ENCODE measurements at regions not wholly inside any gene's neighbourhood (a gene's known extent, or its start where the extent isn't known, plus 50 kb on each side); places are given as distances from the start of the nearest gene placed in this dataset.
"Not testable (repeated sequence)": the region's sequence is repeated elsewhere in the genome, so short reads cannot be mapped to it uniquely, and the experiment has no call there.

DNA sequence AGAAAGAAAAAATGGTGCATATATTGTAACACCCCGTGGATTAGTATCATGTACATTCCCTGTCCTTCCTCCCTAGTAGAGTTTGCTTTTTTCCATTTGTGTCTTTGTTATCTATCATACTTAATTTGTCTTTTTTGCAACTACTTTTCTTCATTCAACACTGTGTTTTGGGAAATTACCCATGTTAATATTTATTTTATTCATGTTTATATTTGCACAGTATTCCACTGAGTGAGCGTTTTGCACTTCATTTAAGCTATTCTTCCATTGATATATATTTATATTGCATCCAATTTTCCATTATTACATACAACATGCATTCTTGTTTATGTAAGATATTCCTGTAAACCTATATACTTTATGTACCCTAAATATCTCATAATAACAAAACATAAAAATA is 57.6 kb upstream of the FAM171A1 start:
- no peak for FAIRE-seq
- TF ChIP-seq, protein P1, sequence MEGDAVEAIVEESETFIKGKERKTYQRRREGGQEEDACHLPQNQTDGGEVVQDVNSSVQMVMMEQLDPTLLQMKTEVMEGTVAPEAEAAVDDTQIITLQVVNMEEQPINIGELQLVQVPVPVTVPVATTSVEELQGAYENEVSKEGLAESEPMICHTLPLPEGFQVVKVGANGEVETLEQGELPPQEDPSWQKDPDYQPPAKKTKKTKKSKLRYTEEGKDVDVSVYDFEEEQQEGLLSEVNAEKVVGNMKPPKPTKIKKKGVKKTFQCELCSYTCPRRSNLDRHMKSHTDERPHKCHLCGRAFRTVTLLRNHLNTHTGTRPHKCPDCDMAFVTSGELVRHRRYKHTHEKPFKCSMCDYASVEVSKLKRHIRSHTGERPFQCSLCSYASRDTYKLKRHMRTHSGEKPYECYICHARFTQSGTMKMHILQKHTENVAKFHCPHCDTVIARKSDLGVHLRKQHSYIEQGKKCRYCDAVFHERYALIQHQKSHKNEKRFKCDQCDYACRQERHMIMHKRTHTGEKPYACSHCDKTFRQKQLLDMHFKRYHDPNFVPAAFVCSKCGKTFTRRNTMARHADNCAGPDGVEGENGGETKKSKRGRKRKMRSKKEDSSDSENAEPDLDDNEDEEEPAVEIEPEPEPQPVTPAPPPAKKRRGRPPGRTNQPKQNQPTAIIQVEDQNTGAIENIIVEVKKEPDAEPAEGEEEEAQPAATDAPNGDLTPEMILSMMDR (IDR thresholded peaks at IDR 0.05; ENCODE audit: insufficient read depth, low read length, severe bottlenecking), result no peak
- no peak overlapping the region for H3K4me3 ChIP-seq (ENCODE audit: low read depth, low read length)

DNA sequence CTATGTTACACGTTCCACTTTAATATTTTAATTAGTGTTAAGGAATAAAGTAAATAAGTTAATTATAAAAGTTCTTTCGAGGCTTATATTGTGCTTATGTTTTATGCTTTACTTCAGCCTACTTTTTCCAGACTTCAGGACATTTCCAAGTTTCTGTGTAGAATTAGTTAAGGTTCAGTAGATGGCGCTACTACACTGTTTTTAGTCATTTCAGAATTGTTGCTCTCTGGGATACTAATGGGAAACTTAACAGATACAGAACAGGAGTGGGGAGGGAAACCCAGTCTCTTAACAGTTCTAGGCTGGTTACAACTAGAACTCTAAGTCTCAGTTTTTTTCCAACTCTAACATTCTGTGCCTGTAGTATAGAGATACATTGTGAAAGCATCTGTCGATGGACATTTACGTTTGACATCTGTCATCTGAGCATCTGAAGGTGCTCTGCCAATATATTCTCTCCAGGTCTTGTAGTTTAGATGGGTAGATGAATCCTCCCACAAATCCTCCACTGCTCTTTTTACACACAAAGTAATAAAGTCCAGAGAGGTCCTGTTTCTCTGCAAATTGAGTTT is 56.8 kb upstream of the FAM171A1 start:
- Histone ChIP-seq H3K4me3 (ENCODE audit: low read depth, low read length) (no peak overlapping the region), H3K36me3 (ENCODE audit: control insufficient read depth, insufficient read depth, low read length) (no peaks in the 10 kb centered on the region), H3K27me3 (ENCODE audit: control insufficient read depth, insufficient read depth, low read length) (no peaks in the 10 kb centered on the region)
- DNase-seq (ENCODE audit: low read depth) (peak; percentile 31), FAIRE-seq (no peak)
- TF ChIP-seq, protein P1 (IDR thresholded peaks at IDR 0.05; ENCODE audit: insufficient read depth, low read length, severe bottlenecking), result peak; percentile 41

More for the DNA sequence above, 57.6 kb upstream of the FAM171A1 start:
- no peaks in the 10 kb centered on the region for H3K27me3 ChIP-seq (ENCODE audit: control insufficient read depth, insufficient read depth, low read length)
- DNase-seq (ENCODE audit: low read depth), result no peak
- no peaks in the 10 kb centered on the region for H3K36me3 ChIP-seq (ENCODE audit: control insufficient read depth, insufficient read depth, low read length)

DNA sequence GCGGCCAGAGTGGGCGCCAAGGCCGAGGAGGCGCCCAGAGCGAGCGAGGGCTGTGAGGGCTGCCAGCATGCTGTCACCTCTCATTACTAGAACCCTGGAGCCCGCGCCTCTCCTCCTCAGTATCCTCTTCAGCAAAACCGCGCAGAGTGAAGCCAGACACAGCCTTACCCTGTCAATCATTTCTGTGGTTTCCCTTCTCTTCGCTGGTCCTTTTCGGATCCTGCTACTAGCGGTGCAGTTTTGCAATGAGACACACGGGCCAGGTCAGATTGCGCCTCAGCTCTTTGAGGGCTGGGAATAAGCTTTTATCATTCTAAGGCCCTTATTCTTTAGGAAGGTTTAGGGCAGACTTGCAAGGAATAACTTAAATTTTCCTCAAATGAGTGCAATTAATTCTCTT is 55.5 kb upstream of the FAM171A1 start:
- FAIRE-seq (no peak), DNase-seq (ENCODE audit: low read depth) (no peak)
- Histone ChIP-seq H3K36me3 (ENCODE audit: control insufficient read depth, insufficient read depth, low read length) (no peaks in the 10 kb centered on the region), H3K27me3 (ENCODE audit: control insufficient read depth, insufficient read depth, low read length) (no peaks in the 10 kb centered on the region), H3K4me3 (ENCODE audit: low read depth, low read length) (no peak overlapping the region)
- TF ChIP-seq, protein P1 (IDR thresholded peaks at IDR 0.05; ENCODE audit: insufficient read depth, low read length, severe bottlenecking), result no peak

DNA sequence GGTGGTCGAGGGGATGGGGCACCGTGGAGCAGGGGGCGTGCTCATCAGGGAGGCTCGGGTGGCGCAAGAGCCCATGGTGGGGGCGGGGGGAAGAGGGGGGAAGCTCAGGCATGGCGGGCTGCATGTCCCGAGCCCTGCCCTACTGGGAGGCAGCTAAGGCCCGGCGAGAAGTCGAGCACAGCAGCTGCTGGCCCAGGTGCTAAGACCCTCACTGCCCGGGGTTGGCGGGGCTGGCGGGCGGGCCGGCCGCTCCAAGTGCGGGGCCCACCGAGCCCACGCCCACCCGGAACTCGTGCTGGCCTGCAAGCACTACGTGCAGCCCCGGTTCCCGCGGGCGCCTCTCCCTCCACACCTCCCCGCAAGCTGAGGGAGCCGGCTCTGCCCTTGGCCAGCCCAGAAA is 55.0 kb upstream of the FAM171A1 start:
- Histone ChIP-seq H3K4me3 (ENCODE audit: low read depth, low read length) (no peak overlapping the region), H3K36me3 (ENCODE audit: control insufficient read depth, insufficient read depth, low read length) (no peaks in the 10 kb centered on the region), H3K27me3 (ENCODE audit: control insufficient read depth, insufficient read depth, low read length) (no peaks in the 10 kb centered on the region)
- DNase-seq (ENCODE audit: low read depth) (no peak), FAIRE-seq (no peak)
- TF ChIP-seq, protein P1 (IDR thresholded peaks at IDR 0.05; ENCODE audit: insufficient read depth, low read length, severe bottlenecking), result no peak

DNA sequence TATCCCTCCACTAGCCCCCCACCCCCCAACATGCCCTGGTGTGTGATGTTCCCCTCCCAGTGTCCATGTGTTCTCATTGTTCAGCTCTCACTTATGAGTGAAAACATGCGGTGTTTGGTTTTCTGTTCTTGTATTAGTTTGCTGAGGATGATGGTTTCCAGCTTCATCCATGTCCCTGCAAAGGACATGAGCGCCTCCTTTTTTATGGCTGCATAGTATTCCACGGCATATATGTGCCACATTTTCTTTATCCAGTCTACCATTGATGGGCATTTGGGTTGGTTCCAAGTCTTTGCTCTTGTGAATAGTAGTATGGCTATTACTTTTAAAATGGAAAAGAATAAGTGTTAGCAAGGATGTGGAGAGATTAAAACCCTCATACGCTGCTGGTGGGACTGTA is 50.8 kb upstream of the FAM171A1 start:
- not testable (repeated sequence) for H3K4me3 ChIP-seq (ENCODE audit: low read depth, low read length); FAIRE-seq; H3K36me3 ChIP-seq (ENCODE audit: control insufficient read depth, insufficient read depth, low read length); H3K27me3 ChIP-seq (ENCODE audit: control insufficient read depth, insufficient read depth, low read length); DNase-seq (ENCODE audit: low read depth)

Measured in bronchial epithelial cell (primary cell).